ENCODE measurements at regions not wholly inside any gene's neighbourhood (a gene's known extent, or its start where the extent isn't known, plus 50 kb on each side); places are given as distances from the start of the nearest gene placed in this dataset.
A peak's percentile ranks its signal among the peaks of the same experiment; 100 is the strongest.
"Not testable (repeated sequence)": the region's sequence is repeated elsewhere in the genome, so short reads cannot be mapped to it uniquely, and the experiment has no call there.

DNA sequence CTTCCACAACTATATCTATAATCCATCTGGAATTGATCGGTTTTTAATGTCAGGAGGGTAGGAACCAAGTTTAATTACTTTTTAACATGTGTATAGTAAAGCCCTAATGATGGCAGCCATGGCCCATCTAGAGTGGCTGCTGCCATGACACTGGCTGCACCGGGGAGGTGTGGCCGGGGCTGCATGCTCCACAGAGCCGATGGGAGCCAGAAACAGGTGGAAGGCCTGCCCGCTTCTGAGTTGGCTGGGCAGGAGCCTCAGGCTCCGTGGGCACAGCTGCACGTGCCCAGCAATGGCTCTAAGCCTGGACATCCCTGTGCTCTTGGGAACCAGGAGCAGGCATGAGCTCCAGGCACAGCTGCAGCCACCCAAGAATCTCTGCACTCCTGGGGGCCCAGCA is 73.0 kb downstream of the GBP6 start:
- no peak for DNase-seq

DNA sequence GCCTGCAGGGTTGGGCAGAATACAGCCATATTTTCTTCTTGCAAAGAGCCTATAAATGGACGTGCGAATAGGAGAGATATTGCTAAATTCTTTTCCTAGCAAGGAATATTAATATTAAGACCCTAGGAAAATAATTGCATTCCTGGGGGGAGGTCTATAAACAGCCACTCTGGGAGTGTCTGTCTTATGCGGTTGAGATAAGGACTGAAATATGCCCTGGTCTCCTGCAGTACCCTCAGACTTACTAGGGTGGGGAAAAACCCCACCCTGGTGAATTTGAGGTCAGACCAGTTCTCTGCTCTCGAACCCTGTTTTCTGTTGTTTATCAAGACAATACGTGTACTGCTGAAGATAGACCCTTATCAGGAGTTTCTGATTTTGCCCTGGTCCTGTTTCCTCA is 74.4 kb downstream of the GBP6 start:
- DNase-seq, result not testable (repeated sequence)

DNA sequence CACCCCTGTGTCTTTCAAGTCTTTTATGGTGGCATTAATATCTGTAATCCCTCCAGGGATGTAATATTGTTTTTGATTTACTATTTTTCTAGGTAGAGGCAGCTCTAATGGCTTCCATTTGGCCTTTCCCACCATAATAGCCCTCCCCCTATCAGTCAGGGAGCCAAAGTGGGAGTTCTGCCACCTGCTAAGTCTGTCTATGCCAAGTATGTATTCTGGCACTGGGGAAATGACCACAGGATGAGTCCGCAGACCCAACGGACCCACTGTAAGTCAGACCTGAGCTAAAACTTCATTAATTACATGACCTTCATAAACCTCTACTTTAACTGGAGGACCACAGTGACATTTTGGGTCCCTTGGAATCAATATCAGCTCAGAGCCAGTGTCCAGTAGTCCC is 77.1 kb downstream of the GBP6 start:
- DNase-seq, result no peak

DNA sequence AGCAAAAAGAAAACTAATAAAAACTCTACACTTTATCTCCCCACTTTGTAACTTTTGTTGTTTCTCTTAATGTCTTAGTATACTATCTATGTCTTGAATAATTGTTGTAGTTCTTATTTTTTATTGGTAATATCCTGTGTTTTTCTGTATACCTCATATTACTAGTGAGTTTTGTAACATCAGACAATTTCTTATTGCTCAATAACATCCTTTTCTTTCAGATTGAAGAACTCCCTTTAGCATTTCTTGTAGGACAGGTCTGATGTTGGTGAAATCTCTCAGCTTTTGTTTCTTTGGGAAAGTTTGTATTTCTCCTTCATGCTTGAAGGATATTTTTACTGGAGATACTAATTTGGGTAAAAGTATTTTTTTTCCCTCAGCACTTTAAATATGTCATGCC is 79.8 kb upstream of the LRRC8B start:
- no peak for DNase-seq

DNA sequence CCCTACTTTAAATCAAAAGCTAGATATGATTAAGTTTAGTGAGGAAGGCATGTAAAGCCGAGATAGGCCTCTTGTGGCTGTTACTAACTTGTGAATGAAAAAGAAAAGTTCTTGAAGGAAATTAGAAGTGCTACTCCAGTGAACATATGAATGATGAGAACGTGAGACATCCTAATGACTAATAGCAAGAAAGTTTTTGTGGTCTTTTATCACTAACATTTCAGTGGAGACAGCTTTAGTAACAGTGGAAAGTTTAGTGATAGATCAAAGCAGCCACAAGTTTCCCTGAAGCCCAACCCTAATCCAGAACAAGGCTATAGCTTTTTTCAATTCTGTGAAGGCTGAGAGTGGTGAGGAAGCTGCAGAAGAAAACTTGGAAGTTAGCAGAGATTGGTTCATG is 73.6 kb upstream of the LRRC8B start:
- no peak for DNase-seq

DNA sequence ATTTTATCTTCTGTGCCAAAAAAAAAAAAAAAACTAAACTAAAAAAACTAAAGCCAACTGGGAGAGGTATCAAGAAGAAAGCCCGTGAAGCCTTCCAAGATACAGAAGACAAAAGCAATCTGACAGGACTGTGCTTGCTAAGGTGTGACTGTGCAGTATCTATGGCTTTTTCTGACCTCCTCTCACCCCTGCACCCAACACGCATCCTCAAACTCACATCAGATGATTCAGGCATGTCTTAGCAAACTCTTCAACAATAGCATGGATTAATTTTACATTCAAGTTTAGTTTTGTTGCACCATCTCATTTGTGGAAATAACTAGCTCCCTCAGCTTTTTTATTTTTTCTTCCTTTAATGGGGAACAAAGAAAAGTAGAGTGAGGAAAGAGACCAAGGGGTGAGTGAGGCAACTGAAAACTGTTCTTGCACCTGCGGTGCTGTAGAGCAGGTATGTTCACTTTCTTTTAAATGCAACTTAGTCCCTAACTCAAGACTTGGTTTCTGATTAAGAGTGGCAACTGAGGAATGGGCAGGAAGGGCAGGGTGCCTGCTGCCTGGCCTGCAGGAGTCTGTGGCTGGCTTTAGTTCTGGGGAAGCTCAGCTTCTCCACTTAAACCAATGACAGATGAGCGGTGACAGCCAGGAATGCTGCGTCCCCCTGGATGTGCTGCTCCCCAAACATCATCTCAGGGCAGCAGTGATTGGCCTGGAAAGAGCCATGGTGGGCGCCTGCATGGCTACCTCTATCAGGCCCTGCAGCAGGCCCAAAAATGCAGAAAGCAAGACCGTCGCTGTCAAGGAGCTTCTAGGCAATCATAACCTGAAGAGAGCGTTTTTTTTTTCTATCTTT is 71.3 kb upstream of the LRRC8B start:
- no peak for DNase-seq

DNA sequence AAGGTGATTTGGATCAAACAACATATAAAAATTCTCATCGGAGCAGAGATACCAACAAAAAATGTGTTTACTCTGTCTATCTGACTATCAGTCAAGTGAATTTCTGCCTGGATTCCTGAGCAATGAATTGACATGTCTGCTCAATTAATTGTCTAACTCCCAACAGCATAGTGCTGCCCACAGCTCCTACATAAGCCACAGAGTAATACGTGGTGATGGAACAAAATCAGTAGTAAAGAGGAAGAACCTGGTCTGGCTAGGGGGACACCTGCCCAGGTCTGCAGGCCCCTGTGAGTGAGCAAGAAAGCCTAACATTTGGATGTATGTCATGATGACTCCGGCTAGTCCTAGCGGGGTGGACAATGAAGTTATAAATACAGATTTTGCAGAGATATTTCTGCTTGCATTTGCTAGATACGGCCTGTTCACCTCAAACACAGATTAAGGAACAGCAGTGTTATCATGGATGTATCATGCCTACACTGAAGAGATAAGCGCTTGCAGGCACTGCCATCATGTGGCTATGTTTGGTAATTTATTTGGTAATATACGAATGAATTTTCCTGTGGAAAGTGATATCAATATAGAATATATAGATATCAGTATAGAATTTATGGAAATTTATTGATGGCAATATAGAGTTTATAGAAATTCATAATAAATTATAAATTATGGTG is 69.6 kb upstream of the LRRC8B start:
- peak; percentile 47 for DNase-seq

DNA sequence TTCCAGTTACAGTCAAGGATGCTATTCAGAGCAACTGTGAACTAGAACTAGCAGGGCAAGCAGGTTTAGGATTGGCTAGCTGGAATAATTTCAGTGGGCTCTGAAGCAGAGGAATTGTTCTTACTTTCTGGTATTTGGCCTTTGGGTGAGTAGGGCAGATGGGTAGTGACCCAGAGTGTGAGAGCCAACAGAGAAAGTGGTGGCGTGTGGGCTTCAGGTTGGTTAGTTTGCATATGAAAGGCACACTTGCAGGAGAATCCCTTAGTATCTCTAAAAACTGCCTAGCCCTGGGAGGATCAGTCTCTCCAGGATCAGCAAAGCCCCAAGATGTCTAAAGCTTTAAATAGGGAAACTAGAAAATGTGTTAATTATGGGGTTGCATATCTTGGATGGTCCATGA is 67.6 kb upstream of the LRRC8B start:
- no peak for DNase-seq

DNA sequence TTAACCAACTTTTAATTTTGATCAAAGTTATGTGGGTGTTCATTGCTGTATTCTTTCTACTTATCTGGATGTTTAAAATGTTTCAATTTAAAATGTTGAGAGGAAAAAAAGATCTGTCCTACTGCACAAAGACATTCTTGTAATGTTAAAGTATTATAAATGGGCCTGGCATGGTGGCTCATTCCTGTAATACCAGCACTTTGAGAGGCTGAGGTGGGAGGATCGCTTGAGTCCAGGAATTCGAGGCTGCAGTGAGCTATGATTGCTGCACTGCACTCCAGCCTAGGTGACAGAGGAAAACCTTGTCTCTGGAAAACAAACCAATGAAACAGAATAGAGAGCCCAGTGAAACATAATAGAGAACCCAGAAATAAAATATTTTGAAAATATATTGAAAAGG is 65.5 kb upstream of the LRRC8B start:
- no peak for DNase-seq

DNA sequence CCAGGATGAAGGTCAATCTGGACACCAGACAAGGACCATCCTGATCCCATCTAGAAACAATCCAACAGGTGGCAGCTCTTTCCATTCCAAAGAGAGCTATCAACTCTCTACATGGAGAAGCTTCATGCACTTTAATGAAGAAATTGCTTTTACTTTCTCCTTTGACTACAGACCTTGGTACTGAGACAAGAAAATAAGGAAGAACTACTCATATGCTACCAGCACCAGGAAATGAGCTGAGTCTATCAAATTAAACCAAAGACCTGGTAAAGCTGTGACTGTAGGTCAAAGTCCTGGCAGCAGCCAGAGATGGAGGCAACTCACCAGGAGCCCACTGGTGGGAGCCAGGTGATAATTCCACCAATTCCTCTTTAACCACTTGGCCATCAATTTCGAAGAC is 64.3 kb upstream of the LRRC8B start:
- DNase-seq, result no peak

DNA sequence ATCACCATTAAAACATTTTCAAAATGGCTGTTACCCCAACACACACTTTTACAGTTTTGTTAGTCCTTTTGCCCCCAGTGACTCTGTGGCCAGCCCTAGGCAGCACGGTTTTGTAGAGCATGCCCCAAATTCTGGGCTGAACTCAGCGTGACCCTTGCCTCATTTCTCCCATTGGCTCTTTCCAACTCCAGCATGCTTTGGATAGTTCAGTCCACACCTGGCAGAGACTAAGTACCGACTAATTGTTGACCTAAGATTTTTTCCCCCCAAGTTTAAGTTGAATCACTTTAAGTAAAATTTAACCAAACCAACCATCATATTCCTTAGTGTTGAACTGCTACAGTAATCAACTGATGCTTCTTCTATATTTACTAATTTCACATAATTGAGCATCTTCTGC is 62.4 kb upstream of the LRRC8B start:
- no peak for DNase-seq

DNA sequence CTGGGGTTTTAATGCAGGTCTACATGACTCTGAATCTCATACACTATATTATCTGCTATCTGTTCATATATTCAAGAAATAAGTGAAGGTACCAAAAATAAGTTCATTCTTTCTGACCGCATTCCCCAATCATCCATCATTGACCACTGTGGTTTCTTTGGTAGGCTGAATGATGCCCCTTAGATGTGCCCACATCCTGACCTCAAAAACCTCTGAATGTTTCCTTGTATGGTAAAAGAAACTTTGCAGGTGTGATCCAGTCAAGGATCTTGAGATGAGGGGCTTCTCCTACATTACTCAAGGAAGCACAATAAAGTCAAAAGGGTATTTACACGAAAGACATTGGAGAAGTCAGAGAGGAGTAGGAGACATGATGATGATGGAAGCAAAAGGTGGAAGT is 60.6 kb upstream of the LRRC8B start:
- no peak for DNase-seq

DNA sequence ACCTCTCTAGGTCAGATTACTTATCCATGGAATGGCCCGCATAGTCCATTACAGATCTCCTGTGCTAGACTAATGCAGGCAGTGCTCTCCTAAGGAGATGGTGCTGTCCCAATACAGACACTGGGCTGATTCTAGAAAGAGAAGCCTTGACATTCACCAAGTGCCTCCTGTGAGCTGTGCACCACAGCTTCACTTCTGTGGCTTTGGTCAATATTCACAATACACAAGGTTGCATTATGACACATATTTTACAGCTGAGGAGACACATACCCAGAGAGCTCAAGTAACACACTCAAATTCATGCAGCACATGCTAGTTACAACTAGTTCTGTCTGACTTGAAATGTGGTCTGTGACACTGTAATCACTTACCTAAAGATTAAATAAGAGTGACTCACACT is 59.4 kb upstream of the LRRC8B start:
- no peak for DNase-seq

DNA sequence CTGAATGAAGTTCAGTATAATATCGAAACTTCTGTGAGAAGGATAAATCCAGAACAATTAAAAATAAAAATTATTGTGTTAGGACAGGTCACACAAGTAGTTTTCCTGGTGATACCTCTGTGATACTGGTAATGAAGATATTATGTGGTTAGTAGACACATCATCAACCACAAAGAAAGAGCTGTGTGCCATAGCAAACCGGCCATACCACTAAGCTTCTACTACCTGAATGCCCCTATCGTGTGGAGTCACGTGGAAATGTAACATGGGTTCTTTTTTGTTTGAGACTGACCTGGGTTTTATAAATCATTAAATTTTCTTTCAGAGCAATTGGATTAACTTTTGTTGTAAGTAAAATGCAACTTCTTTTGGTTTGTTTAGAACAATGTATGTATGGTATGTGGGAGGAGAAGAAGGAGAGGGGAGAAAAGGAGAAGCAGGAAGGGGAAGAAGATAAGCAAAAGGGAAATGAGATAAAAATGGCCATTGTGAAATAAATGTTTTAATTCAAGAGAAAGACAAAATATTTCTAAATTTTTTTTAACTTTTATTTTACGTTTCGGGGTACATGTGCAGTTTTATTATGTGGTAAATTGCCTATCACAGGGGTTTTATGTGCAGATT is 58.2 kb upstream of the LRRC8B start:
- no peak for DNase-seq

DNA sequence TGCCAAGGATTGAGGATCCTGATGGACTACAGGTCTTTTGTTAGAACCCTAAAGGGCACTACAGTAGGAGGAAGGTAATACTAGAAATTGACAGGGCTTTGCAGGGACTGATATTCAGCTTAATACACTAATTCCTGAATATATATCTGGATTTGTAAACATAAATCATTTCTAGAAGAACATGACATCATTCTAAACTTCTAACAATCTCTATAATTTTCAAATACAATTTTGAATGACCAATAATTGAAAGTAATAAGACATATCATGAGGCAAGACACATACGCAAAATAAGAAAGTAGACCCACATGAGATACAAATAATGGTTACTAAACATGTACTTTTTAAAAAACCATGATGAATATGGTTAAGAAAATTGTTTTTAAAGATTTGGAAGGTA is 52.4 kb upstream of the LRRC8B start:
- no peak for DNase-seq

DNA sequence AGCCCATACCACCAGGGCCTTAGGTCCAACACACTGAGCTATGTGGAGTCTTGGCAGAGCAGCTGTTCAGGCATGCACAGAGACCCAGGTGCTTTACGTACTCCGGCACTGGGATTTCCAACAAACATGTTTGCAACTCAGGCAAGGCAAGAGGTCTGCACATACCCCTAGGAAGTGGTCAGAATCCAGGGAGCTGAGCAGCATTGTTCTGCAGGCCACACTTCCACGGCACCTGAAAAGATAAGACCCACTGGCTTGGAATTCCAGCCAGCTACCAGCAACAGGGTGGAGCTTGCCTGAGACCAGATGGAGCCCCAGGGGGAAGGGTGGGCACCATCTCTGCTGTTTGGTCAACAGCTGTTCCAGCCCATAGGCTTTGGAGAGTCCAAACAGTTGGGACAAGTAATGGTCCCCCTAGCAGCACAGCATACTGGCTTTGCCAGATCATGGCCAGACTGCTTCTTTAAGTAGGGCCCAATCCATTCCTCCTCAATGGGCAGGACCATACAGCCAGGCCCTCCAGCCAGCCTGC is 51.7 kb upstream of the LRRC8B start:
- no peak for DNase-seq
